Astrocyte (in vitro differentiated cells and primary cell): ENCODE measurements at regions not wholly inside any gene's neighbourhood (a gene's known extent, or its start where the extent isn't known, plus 50 kb on each side); places are given as distances from the start of the nearest gene placed in this dataset.

Source experiments
- DNase-seq: peaks from one replicate; pipeline ENCODE4 v3.0.0-alpha.2; 2010; ENCODE audit warnings: low read depth
- FAIRE-seq: peaks from 2 replicates; lab custom pipeline; 2011; peaks lifted over from hg19 to GRCh38; lab: Jason Lieb, UNC
- H2AFZ ChIP-seq: 2 replicates; pipeline ENCODE4 v1.6.0; 2012; ENCODE audit warnings: low read depth, low read length, inconsistent platforms
- H3K27ac ChIP-seq: 2 replicates; pipeline ENCODE4 v1.5.1; 2011; ENCODE audit warnings: low read depth, low read length, inconsistent platforms
- H3K27me3 ChIP-seq: 2 replicates; pipeline ENCODE4 v1.6.0; 2011; ENCODE audit warnings: low read length, inconsistent platforms; ENCODE audit not compliant: insufficient read depth
- H3K36me3 ChIP-seq: 2 replicates; pipeline ENCODE4 v1.5.1; 2011; ENCODE audit warnings: low read length, inconsistent platforms; ENCODE audit not compliant: insufficient read depth
- H3K4me1 ChIP-seq: 2 replicates; pipeline ENCODE4 v1.5.1; 2011; ENCODE audit warnings: low read length, inconsistent platforms; ENCODE audit not compliant: insufficient read depth
- H3K4me2 ChIP-seq: 2 replicates; pipeline ENCODE4 v1.6.0; 2012; ENCODE audit warnings: low read length, inconsistent platforms
- H3K4me3 ChIP-seq: 2 replicates; pipeline ENCODE4 v1.5.1; 2011; ENCODE audit warnings: low read depth, mild to moderate bottlenecking, low read length, inconsistent platforms; ENCODE audit not compliant: insufficient read depth
- H3K79me2 ChIP-seq: 2 replicates; pipeline ENCODE4 v1.6.0; 2012; ENCODE audit warnings: mild to moderate bottlenecking, low read length, inconsistent platforms; ENCODE audit not compliant: insufficient read depth
- H3K9ac ChIP-seq: 2 replicates; pipeline ENCODE4 v1.6.0; 2012; ENCODE audit warnings: mild to moderate bottlenecking, low read length, inconsistent platforms
- H3K9me3 ChIP-seq: 2 replicates; pipeline ENCODE4 v1.5.1; 2012; ENCODE audit warnings: low read depth, mild to moderate bottlenecking, low read length, inconsistent platforms; ENCODE audit not compliant: insufficient read depth
- H4K20me1 ChIP-seq: 2 replicates; pipeline ENCODE4 v1.6.0; 2012; ENCODE audit warnings: low read length, inconsistent platforms; ENCODE audit not compliant: insufficient read depth
- H3K27ac Mint-ChIP-seq: one replicate; pipeline ENCODE4 v1.8.0; 2021; ENCODE audit warnings: mild to moderate bottlenecking, mixed read lengths; ENCODE audit not compliant: unreplicated experiment
- H3K27me3 Mint-ChIP-seq: one replicate; pipeline ENCODE4 v1.8.0; 2021; ENCODE audit warnings: low read depth, mixed read lengths; ENCODE audit not compliant: unreplicated experiment
- H3K36me3 Mint-ChIP-seq: one replicate; pipeline ENCODE4 v1.8.0; 2021; ENCODE audit warnings: low read depth, mixed read lengths; ENCODE audit not compliant: unreplicated experiment
- H3K4me1 Mint-ChIP-seq: one replicate; pipeline ENCODE4 v1.8.0; 2021; ENCODE audit warnings: low read depth, mixed read lengths; ENCODE audit not compliant: unreplicated experiment
- H3K4me3 Mint-ChIP-seq: one replicate; pipeline ENCODE4 v1.8.0; 2021; ENCODE audit warnings: mild to moderate bottlenecking, moderate library complexity, mixed read lengths; ENCODE audit not compliant: unreplicated experiment
- H3K9me3 Mint-ChIP-seq: one replicate; pipeline ENCODE4 v1.8.0; 2021; ENCODE audit warnings: mild to moderate bottlenecking, mixed read lengths; ENCODE audit not compliant: unreplicated experiment
- CTCF ChIP-seq: IDR thresholded peaks from 2 replicates; pipeline ENCODE4 v1.5.1; 2011; ENCODE audit warnings: low read depth, mild to moderate bottlenecking, inconsistent platforms, low read length, moderate library complexity; ENCODE audit not compliant: insufficient read depth
- EZH2 ChIP-seq: IDR thresholded peaks from 2 replicates; pipeline ENCODE4 v1.6.1; 2012; ENCODE audit warnings: mild to moderate bottlenecking, low read length, inconsistent platforms; ENCODE audit not compliant: insufficient read depth

GRCh38 chr13:34144142-34144541 lies 326.2 kb downstream of the RFC3 start:
- TF ChIP-seq EZH2 (no peak), CTCF (no peak)
- Histone ChIP-seq H3K36me3 (no peaks in the 10 kb centered on the region), H3K4me2 (no peak overlapping the region), H4K20me1 (no peaks in the 10 kb centered on the region), H3K27me3 (no peaks in the 10 kb centered on the region), H3K79me2 (no peaks in the 10 kb centered on the region), H3K9me3 (no peaks in the 10 kb centered on the region), H3K4me3 (no peak overlapping the region), H3K9ac (no peak overlapping the region), H3K4me1 (no peaks in the 10 kb centered on the region), H3K27ac (no peak overlapping the region), H2AFZ (no peak overlapping the region)
- DNase-seq = no peak
- no peak for FAIRE-seq
- Mint-ChIP-seq H3K4me1 (no peaks in the 10 kb centered on the region), H3K27ac (no peak overlapping the region), H3K4me3 (no peak overlapping the region), H3K9me3 (no peaks in the 10 kb centered on the region), H3K36me3 (no peaks in the 10 kb centered on the region), H3K27me3 (no peaks in the 10 kb centered on the region)

GRCh38 chr13:34145061-34145460 lies 327.1 kb downstream of the RFC3 start:
- Mint-ChIP-seq H3K27me3 (no peaks in the 10 kb centered on the region), H3K27ac (no peak overlapping the region)
- H3K27ac ChIP-seq = no peak overlapping the region

More at GRCh38 chr13:34145061-34145460, 327.1 kb downstream of the RFC3 start:
- H4K20me1 ChIP-seq = no peaks in the 10 kb centered on the region
- H3K36me3 Mint-ChIP-seq = no peaks in the 10 kb centered on the region
- DNase-seq (no peak), FAIRE-seq (no peak)
- no peaks in the 10 kb centered on the region for H3K79me2 ChIP-seq
- H3K9me3 Mint-ChIP-seq = no peaks in the 10 kb centered on the region
- H3K4me3 ChIP-seq = no peak overlapping the region
- H3K4me3 Mint-ChIP-seq = no peak overlapping the region
- no peak overlapping the region for H2AFZ ChIP-seq
- H3K9me3 ChIP-seq = no peaks in the 10 kb centered on the region
- H3K4me1 Mint-ChIP-seq = no peaks in the 10 kb centered on the region
- no peaks in the 10 kb centered on the region for H3K4me1 ChIP-seq
- no peaks in the 10 kb centered on the region for H3K36me3 ChIP-seq
- no peak overlapping the region for H3K4me2 ChIP-seq
- no peak overlapping the region for H3K9ac ChIP-seq
- TF ChIP-seq EZH2 = no peak
- no peak for TF ChIP-seq CTCF
- no peaks in the 10 kb centered on the region for H3K27me3 ChIP-seq
